ENCODE measurements at regions not wholly inside any gene's neighbourhood (a gene's known extent, or its start where the extent isn't known, plus 50 kb on each side); places are given as distances from the start of the nearest gene placed in this dataset.

DNA sequence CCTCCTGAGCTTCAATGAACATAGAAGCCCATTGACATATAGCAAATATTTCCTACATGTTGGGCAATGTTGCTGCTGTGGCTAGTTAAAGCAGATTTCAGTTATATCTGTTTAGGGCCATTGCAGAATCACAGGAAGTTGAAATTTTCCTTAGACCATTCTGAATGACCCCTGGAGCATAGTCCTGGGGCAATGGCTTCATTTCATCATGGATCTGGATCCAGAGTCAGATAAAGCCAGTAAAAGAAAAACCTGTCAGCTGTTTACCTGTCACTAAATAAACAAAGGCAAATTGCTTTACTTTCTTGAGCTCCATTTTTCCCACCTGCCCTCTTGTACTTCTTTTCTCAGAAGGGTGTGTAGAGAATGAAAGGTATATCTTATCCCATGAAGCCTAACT lies 494.0 kb upstream of the MAP3K7 start:
- TF ChIP-seq HEYL (CRISPR knock-in tag; IDR thresholded peaks at IDR 0.05) (no peak), HOXB13 (CRISPR knock-in tag; IDR thresholded peaks at IDR 0.05; ENCODE audit: low read depth) (no peak)
- TF ChIP-seq, protein P1, sequence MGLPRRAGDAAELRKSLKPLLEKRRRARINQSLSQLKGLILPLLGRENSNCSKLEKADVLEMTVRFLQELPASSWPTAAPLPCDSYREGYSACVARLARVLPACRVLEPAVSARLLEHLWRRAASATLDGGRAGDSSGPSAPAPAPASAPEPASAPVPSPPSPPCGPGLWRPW (IDR thresholded peaks at IDR 0.05) = no peak
- TF ChIP-seq, protein P2, sequence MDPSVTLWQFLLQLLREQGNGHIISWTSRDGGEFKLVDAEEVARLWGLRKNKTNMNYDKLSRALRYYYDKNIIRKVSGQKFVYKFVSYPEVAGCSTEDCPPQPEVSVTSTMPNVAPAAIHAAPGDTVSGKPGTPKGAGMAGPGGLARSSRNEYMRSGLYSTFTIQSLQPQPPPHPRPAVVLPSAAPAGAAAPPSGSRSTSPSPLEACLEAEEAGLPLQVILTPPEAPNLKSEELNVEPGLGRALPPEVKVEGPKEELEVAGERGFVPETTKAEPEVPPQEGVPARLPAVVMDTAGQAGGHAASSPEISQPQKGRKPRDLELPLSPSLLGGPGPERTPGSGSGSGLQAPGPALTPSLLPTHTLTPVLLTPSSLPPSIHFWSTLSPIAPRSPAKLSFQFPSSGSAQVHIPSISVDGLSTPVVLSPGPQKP (IDR thresholded peaks at IDR 0.05; ENCODE audit: low read depth, low read length) = no peak
- Histone ChIP-seq H3K27ac (no peak overlapping the region), H3K9me3 (no peaks in the 10 kb centered on the region), H3K4me1 (no peaks in the 10 kb centered on the region), H3K4me3 (no peak overlapping the region), H3K4me2 (no peak overlapping the region)
- POLR2A ChIA-PET = no interaction called here
- no peak for FAIRE-seq
- CTCF ChIA-PET = interaction anchor here (0.9 to 1.7 kb wide), 3 partner anchors 10 to 18 kb away, joined by 3 to 6 read pairs (median 4); no protein-coding TSS in a partner anchor
- ATAC-seq = no peak
- DNase-seq (ENCODE audit: low read depth in 1 of 2, low spot score in 1 of 2) = no peak

DNA sequence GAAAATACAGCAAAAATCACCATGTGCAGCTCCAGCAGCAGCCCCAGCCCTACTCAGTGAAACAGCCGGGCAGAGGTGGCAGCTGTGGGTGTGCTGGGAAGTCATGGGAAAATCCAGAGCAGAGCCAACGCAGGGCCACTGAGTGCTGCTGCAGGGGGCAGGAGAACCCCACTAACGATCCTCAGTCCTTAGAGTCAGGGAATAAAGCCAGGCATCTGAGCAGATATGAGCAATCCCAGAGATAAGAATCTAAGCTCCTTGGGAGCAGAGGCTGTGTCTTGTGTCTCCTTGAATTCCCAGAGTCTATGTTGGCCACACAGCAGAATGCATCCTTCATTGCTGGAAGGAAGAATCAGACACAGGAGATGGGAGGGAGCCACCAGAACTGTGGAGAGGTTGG lies 493.1 kb upstream of the MAP3K7 start:
- CTCF ChIA-PET = interaction anchor here (0.7 to 1.2 kb wide), 2 partner anchors 72 to 139 kb away, joined by 3 to 4 read pairs; no protein-coding TSS in a partner anchor

DNA sequence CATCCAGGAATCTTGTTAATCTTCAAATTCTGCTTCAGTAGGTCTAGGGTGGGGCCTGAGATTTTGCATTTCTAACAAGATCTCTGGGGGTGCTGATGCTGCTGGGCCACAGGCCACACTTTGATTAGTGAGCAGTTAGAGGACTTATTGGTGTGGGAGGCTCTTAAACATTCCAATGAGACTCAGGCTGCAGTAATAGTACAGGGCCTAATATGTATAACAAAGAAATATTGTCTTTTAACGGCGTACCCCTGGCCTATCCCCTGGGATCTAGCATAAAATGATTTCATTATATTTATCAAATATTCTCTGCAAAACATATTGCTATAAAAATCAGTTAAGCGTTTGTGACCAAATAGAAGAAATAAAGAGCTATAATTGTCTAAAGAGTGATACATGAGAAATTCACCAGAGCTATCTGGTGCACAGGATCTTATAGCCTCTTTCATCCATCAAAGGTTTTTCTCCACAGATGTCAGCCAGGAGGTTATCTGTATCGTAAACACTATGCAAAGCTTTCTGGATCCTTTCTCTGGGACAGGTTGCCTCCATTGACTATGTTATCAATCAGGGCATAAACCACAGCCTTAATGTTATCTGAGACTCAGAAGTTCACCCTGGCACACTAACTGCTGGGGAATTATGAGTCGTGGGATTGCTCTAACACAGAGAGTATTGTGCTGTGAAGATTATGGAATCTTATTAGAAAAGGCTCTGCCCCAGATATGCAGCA lies 488.5 kb upstream of the MAP3K7 start:
- TF ChIP-seq ESRRA (IDR thresholded peaks at IDR 0.05; ENCODE audit: borderline replicate concordance, low read length) (no peak), NR3C1 (IDR thresholded peaks at IDR 0.05) (no peak), FOSB (CRISPR knock-in tag; IDR thresholded peaks at IDR 0.05) (no peak), TP53 (CRISPR knock-in tag; IDR thresholded peaks at IDR 0.05) (no peak), PHF8 (IDR thresholded peaks at IDR 0.05; ENCODE audit: borderline replicate concordance, low read depth) (no peak), HDAC2 (IDR thresholded peaks at IDR 0.05) (no peak), SREBF2 (IDR thresholded peaks at IDR 0.05) (no peak)
- TF ChIP-seq, protein P3, sequence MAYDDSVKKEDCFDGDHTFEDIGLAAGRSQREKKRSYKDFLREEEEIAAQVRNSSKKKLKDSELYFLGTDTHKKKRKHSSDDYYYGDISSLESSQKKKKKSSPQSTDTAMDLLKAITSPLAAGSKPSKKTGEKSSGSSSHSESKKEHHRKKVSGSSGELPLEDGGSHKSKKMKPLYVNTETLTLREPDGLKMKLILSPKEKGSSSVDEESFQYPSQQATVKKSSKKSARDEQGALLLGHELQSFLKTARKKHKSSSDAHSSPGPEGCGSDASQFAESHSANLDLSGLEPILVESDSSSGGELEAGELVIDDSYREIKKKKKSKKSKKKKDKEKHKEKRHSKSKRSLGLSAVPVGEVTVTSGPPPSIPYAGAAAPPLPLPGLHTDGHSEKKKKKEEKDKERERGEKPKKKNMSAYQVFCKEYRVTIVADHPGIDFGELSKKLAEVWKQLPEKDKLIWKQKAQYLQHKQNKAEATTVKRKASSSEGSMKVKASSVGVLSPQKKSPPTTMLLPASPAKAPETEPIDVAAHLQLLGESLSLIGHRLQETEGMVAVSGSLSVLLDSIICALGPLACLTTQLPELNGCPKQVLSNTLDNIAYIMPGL (CRISPR knock-in tag; IDR thresholded peaks at IDR 0.05; ENCODE audit: borderline replicate concordance) = no peak
- Histone ChIP-seq H3K4me2 (no peak overlapping the region), H3K9me3 (no peaks in the 10 kb centered on the region), H3K4me3 (no peak overlapping the region), H3K27ac (no peak overlapping the region), H3K4me1 (no peaks in the 10 kb centered on the region)
- ATAC-seq (no peak), DNase-seq (ENCODE audit: low read depth in 1 of 2, low spot score in 1 of 2) (no peak), FAIRE-seq (no peak)
- ChIA-PET CTCF (no interaction called here), POLR2A (no interaction called here)
- WGBS (ENCODE audit: missing lambda C conversion rate) = 10% methylated on average over 5 of the region's 5 CpGs

More for the DNA sequence above, 493.1 kb upstream of the MAP3K7 start:
- FAIRE-seq (no peak), DNase-seq (ENCODE audit: low read depth in 1 of 2, low spot score in 1 of 2) (no peak), ATAC-seq (no peak)
- Histone ChIP-seq H3K4me2 (no peak overlapping the region), H3K4me3 (no peak overlapping the region), H3K9me3 (no peaks in the 10 kb centered on the region), H3K27ac (no peak overlapping the region), H3K4me1 (no peaks in the 10 kb centered on the region)
- no peak for TF ChIP-seq JUN (IDR thresholded peaks at IDR 0.05)
- no peak for TF ChIP-seq CHD2 (IDR thresholded peaks at IDR 0.05; ENCODE audit: low read length, partially characterized antibody)
- TF ChIP-seq HOXA7 (CRISPR knock-in tag; IDR thresholded peaks at IDR 0.05) = no peak
- no peak for TF ChIP-seq NFE2L2 (conservative IDR thresholded peaks at IDR 0.05; ENCODE audit: low read length)
- TF ChIP-seq, protein P4, sequence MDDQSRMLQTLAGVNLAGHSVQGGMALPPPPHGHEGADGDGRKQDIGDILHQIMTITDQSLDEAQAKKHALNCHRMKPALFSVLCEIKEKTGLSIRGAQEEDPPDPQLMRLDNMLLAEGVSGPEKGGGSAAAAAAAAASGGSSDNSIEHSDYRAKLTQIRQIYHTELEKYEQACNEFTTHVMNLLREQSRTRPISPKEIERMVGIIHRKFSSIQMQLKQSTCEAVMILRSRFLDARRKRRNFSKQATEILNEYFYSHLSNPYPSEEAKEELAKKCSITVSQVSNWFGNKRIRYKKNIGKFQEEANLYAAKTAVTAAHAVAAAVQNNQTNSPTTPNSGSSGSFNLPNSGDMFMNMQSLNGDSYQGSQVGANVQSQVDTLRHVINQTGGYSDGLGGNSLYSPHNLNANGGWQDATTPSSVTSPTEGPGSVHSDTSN (IDR thresholded peaks at IDR 0.05) = no peak
- TF ChIP-seq, protein P5, sequence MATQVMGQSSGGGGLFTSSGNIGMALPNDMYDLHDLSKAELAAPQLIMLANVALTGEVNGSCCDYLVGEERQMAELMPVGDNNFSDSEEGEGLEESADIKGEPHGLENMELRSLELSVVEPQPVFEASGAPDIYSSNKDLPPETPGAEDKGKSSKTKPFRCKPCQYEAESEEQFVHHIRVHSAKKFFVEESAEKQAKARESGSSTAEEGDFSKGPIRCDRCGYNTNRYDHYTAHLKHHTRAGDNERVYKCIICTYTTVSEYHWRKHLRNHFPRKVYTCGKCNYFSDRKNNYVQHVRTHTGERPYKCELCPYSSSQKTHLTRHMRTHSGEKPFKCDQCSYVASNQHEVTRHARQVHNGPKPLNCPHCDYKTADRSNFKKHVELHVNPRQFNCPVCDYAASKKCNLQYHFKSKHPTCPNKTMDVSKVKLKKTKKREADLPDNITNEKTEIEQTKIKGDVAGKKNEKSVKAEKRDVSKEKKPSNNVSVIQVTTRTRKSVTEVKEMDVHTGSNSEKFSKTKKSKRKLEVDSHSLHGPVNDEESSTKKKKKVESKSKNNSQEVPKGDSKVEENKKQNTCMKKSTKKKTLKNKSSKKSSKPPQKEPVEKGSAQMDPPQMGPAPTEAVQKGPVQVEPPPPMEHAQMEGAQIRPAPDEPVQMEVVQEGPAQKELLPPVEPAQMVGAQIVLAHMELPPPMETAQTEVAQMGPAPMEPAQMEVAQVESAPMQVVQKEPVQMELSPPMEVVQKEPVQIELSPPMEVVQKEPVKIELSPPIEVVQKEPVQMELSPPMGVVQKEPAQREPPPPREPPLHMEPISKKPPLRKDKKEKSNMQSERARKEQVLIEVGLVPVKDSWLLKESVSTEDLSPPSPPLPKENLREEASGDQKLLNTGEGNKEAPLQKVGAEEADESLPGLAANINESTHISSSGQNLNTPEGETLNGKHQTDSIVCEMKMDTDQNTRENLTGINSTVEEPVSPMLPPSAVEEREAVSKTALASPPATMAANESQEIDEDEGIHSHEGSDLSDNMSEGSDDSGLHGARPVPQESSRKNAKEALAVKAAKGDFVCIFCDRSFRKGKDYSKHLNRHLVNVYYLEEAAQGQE (IDR thresholded peaks at IDR 0.05) = no peak
- no peak for TF ChIP-seq CBX8 (IDR thresholded peaks at IDR 0.05)
- no peak for TF ChIP-seq GATA3 (IDR thresholded peaks at IDR 0.05; ENCODE audit: borderline replicate concordance)
- POLR2A ChIA-PET = no interaction called here
- WGBS (ENCODE audit: missing lambda C conversion rate) = 5% methylated on average over 3 of the region's 3 CpGs
